Effector CD4-positive, alpha-beta T cell (primary cell): ENCODE measurements at regions not wholly inside any gene's neighbourhood (a gene's known extent, or its start where the extent isn't known, plus 50 kb on each side); places are given as distances from the start of the nearest gene placed in this dataset.
"Not testable (repeated sequence)": the region's sequence is repeated elsewhere in the genome, so short reads cannot be mapped to it uniquely, and the experiment has no call there.

Experiments used
- DNase-seq: peaks from one replicate; pipeline ENCODE4 v3.0.0-alpha.2; 2020

- no peak for DNase-seq
Measured at GRCh38 chr1:55304229-55304740, 89.1 kb upstream of the USP24 start.

GRCh38 chr1:55302972-55303371 is 87.8 kb upstream of the USP24 start:
- no peak for DNase-seq

GRCh38 chr1:55301912-55302311 is 86.7 kb upstream of the USP24 start:
- DNase-seq, result no peak

- DNase-seq, result no peak
Measured at GRCh38 chr1:55300975-55301374, 85.8 kb upstream of the USP24 start.

GRCh38 chr1:55298167-55298894 is 83.2 kb upstream of the USP24 start:
- DNase-seq, result no peak

DNA sequence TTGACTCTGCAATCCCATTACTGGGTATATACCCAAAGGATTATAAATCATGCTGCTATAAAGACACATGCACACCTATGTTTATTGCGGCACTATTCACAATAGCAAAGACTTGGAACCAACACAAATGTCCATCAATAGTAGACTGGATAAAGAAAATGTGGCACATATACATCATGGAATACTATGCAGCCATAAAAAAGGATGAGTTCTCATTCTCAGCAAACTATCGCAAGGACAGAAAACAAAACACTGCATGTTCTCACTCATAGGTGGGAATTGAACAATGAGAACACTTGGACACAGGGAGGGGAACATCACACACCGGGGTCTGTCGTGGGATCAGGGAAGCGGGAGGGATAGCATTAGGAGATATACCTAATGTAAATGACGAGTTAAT is 81.1 kb upstream of the USP24 start:
- not testable (repeated sequence) for DNase-seq

- DNase-seq, result no peak
Measured at GRCh38 chr1:55289614-55290013, 74.5 kb upstream of the USP24 start.

- DNase-seq, result no peak
Measured at GRCh38 chr1:55289042-55289441, 73.9 kb upstream of the USP24 start.

- DNase-seq, result no peak
Measured at GRCh38 chr1:55288245-55288644, 73.1 kb upstream of the USP24 start.

- DNase-seq, result no peak
Measured at GRCh38 chr1:55287723-55288122, 72.6 kb upstream of the USP24 start.

GRCh38 chr1:55286856-55287602 is 71.9 kb upstream of the USP24 start:
- DNase-seq, result no peak

- DNase-seq, result no peak
Measured at GRCh38 chr1:55285834-55286233, 70.7 kb upstream of the USP24 start.

DNA sequence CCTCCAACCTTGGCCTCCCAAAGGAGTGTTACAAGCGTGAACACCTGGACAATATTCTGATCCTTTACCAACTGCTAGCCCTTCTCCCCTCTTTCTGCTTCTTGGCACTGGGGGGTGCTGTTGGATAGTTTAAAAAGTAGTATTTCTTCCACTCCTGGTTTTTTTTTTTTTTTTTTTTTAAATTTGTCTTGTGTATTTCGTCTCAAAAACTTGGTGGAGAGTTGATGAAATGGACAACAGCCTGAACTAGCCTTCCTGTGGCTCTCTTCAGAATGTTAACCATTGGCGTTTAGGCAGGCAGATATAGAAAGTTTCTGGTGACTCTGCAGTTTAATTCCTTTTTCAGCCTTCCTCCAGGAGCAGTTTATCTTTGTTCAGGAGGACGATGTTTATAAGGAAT is 69.7 kb upstream of the USP24 start:
- DNase-seq, result no peak

- DNase-seq, result no peak
Measured at GRCh38 chr1:55282058-55282457, 66.9 kb upstream of the USP24 start.

DNA sequence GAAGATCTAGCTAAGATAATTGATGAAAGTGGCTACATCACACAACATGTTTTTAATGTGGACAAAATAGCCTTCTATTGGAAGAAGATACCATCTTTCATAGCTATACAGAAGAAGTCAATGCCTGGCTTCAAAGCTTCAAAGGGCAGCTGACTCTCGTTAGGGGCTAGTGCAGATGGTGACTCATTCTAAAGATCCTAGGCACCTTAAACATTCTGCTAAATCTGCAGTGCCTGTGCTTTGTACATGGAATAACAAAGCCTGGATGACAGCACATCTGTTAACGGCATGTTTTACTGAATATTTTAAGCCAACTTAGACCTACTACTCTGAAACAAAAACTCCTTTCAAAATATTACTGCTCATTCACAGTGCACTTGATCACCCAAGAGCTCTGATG is 65.6 kb upstream of the USP24 start:
- no peak for DNase-seq

DNA sequence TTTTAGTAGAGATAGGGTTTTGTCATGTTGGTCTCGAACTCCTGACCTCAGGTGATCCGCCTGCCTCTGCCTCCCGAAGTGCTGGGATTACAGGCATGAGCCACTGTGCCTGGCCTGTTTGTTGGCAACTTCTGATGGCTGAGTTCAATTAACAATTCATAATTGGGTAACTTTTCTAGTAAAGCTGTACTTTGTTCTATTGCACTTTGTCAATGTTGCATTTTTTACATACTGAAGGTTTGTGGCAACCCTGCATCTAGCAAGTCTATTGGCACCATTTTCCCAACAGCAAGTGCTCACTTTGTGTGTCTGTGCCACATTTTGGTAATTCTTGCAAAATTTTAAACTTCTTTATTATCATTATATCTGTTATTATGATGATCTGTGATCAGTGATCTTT is 64.5 kb upstream of the USP24 start:
- no peak for DNase-seq

- DNase-seq, result no peak
Measured at GRCh38 chr1:55278378-55278777, 63.2 kb upstream of the USP24 start.

- peak; percentile 66 for DNase-seq
Measured at GRCh38 chr1:55277377-55278130, 62.4 kb upstream of the USP24 start.

- no peak for DNase-seq
Measured at GRCh38 chr1:55276671-55277376, 61.7 kb upstream of the USP24 start.

- no peak for DNase-seq
Measured at GRCh38 chr1:55275941-55276341, 60.8 kb upstream of the USP24 start.

- no peak for DNase-seq
Measured at GRCh38 chr1:55275151-55275748, 60.1 kb upstream of the USP24 start.

DNA sequence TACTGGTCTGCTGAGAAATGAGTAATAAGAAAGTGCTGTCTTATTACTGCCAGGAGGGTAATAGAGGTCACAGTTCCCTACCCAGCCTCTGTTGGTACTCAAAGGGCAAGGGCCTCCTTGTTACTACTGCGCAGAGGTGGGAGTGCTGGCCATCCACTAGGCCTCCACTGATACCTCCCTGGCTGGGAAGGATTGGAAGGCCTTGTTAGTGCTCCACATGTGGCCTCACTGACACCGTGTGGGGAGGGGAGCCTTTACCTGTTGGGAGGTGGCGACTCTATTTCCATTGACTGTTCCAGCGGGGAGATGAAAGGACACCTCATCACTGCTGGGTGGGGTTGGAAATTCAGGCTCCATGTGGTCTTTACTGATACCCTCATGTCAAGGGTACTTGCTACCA is 57.8 kb upstream of the USP24 start:
- no peak for DNase-seq
